HG02938 (cell line): ENCODE measurements at regions not wholly inside any gene's neighbourhood (a gene's known extent, or its start where the extent isn't known, plus 50 kb on each side); places are given as distances from the start of the nearest gene placed in this dataset.

Experiments used
- ATAC-seq: cut with Tn5 transposase; IDR thresholded peaks from one replicate; pipeline ENCODE4 v1.9.1; 2021; ENCODE audit warnings: mild to moderate bottlenecking, moderate library complexity; ENCODE audit not compliant: unreplicated experiment

- no peak for ATAC-seq
Observed at GRCh38 chr10:8374334-8374733, 319.8 kb downstream of the GATA3 start.

DNA sequence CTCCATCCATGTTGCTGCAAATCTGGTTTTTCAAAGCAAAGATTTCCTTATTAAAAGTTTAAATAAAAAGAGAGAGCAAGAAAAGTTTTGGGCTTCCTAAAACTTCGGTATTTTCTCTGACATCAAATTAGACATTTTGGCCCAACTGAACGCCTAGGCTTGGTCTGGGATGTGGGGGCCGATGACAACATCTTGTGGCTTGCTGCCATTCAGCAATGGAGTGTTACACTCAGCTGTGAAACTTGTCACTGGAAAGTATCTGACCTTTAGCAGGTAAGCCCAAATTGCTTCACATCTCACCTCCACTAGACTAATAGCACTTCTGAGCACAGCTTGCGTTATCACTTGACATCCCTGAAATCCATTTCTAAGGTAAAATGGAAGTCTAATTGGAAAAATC lies 320.6 kb downstream of the GATA3 start:
- ATAC-seq: no peak

- no peak for ATAC-seq
Observed at GRCh38 chr10:8378198-8378983, 323.9 kb downstream of the GATA3 start.

DNA sequence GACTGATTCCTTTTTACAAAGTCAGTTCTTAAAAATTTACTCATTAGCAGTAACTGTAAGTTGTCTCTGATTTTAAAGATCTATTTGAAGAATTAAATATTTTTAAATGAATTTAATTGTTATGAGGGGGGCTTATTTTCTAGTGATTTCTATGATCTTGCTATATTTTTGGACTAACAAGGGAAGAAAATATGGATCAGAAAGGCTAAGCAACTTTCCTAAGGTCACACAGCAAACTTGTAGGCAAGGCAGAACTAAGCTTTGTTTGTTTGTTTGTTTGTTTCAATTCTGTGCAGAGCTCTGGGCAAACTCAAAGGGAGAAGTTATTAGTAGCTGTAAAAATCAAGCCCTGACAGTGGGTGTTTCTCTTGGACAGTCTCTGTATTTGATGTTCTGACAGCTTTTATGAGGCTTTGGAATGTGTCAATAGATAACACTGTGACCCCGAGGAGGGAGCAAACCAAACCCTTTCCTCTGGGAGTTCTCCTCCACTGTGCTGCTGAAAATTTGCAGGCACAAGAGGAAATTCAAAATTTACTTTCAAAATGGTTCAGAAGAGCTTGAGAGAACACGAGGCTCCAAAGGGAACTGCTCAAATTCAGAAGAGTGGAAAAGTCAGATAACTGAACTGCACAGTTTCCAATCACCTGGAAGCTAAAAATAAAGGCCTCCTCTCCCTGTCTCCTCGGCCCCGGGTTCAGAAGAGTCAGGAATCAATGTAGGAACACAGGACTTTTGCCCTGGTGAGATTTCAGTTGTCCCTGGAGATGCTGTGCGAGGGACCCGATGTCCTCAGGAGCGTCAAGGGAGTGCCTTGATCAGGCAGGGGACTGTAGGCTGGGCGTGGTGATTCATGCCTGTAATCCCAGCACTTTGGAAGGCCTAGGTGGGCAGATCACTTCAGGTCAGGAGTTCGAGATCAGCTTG lies 325.7 kb downstream of the GATA3 start:
- no peak for ATAC-seq

DNA sequence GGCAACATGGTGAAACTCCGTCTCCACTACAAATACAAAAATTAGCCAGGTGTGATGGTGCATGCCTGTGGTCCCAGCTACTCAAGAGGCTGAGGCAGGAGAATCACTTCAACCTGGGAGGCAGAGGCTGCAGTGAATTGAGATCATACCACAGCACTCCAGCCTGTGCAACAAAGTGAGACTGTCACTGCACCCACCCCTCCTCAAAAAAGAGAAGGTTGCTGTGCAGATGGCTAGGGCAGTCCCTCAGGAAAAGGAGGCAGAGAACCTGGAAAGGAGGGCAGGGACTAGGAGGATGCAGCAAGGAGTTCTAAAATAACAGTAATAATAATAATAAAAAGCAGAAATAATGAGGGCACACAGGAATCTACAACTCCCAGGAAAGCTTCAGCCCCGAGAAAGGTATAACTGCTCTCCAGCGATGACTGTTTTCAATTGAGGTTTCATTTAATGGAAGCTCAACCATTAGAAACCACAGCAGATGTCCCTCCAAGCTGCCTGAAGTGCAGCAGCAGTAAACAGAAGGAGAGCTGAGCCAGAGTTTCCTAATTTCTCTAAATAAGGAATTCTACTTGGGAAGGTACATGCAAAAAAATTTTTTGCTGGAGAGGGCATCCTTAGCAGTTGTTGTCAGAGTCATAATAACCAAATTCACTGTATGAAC lies 326.5 kb downstream of the GATA3 start:
- no peak for ATAC-seq

DNA sequence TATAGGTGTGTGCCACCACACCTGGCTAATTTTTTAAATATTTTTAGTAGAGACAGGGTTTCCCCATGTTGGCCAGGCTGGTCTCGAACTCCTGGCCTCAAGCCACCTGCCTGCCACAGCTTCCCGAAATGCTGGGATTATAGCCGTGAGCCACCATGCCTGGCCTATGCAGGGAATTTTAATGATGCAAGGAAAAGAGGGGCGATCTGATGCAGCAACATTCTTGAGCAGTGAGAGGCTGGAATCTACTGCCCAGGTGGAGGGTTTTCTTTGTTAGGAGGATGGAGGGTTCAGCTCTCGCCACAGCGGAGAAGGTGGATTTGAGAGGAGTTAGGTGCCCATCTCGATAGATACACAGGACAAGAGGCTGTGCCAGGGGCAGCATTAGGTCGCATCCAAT lies 332.3 kb downstream of the GATA3 start:
- ATAC-seq: no peak

- no peak for ATAC-seq
Observed at GRCh38 chr10:8389630-8390029, 335.1 kb downstream of the GATA3 start.

DNA sequence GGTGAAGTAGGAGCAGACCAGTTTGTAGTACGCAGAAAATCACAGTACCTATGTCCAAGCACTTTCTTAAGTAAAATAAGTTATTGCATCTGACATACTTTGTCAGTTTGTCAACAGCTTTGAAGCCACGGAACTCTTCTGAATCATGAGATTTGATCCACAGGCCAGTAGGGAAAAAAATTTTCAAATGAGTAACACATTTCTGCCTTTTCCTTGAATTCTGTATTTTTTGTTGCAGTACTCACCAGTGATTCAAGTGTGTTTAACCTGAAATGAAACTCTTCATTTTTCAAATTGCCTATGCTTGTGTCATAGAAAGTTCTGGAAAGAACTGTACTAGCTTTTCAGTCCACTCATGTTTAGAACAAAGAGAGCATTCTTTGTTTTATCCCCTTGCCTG lies 337.7 kb downstream of the GATA3 start:
- ATAC-seq: no peak

- ATAC-seq: no peak
Observed at GRCh38 chr10:8393531-8393930, 339.0 kb downstream of the GATA3 start.

DNA sequence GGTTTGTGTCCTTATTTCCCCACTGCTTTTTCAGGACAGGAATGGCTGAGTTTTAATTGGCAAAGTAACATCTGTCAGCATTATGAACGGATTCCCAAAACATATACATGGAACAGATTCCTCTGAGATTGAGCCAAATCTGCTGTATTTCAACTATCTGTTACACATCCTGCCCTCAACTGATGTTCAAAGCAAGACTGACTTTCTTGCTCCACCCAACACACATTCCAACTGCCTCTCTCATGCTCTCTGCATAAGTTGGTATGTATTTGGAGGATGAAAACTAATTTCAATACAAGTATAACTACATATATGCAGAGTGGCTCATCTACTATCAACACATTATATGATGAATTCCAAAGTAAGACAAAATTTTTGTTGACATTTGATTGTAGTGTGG lies 342.2 kb downstream of the GATA3 start:
- ATAC-seq: no peak

DNA sequence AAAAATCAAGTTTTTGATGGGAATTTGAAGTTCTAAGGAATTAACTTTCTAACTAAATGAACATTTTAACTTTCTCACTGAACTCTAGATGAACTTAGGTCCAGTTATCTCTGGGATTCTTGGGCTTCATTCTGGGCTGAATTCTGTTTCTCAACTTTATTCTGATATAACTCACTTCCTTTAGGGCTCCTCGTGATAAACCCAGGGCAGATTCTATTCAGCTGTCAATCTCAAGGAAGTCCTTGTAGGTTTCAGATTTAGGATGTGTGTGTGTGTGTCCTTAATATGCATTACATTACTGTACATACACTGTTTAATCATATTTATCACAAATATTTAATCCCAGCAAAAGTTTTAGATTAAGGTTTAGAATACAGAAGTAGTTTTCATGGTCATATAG lies 344.3 kb downstream of the GATA3 start:
- ATAC-seq: no peak

DNA sequence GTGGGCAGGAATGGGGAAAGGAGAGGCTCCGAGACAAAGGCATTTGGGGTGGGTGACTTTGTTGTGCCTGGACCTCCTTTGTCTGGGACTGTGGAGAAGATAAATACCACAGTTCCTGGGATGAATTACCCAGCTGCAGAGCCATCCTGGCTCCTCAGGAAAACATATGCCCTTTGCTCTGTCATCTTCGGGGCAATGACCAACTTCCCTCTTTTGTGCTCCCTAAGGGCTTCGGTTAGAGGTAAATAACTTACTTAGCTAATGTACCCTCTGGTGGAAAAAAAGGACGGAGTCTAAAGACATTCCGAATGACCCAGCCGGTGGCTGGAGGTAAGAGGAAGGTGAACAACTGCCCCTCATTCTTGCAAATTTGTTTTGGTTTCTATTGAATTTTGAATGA lies 345.7 kb downstream of the GATA3 start:
- ATAC-seq: no peak

GRCh38 chr10:8400892-8401291 lies 346.4 kb downstream of the GATA3 start:
- ATAC-seq: no peak

DNA sequence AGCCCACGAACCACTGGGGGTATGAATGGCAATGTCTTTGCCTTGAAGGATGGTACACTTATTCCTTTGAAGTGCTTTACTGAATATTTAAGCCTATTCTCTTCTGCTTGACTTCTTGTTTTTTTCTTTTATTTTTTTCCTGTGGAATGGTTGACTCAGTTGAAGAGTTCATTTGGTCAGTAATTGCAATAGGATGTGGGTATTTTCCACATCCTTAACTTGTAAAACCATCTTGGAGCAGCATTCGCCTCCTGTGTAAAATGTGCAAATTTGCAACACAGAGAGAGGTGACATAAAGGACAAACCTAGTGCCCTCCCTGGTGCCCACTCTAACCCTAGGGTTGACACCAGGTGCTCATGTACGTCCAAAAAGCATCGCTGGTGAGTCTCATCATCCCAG lies 347.0 kb downstream of the GATA3 start:
- ATAC-seq: no peak

GRCh38 chr10:8402576-8402975 lies 348.1 kb downstream of the GATA3 start:
- no peak for ATAC-seq

DNA sequence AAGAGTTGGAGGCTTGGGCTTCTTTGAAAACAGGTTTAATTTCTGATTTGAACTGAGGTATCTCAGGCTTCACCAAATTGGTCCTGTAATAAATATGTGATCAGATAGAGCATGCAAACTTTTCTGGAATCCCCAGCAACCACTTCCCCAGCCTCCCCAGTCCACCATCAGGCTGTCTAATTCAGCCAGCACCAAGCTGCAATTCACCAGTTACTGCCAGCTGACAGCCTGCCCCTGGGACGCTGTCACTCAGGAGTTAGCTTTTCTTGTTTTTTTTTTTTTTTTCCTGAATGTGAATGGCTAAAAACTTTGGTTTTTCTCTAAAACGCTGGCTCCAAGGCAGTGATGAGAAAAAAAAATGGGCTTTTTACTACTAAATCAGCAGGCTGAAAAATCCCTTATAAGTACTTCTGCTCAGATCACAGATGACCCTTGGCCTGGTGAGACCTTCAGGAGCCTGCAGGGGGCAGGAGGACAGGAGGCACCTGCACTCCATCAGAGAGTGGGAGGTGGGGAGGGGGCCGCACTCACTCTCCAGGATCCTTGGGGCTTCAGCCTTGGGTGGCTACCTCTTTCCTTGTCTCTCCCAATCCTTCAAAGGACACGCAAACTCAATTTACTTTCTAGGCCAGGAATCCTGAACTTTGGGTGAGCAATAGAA lies 349.4 kb downstream of the GATA3 start:
- no peak for ATAC-seq

DNA sequence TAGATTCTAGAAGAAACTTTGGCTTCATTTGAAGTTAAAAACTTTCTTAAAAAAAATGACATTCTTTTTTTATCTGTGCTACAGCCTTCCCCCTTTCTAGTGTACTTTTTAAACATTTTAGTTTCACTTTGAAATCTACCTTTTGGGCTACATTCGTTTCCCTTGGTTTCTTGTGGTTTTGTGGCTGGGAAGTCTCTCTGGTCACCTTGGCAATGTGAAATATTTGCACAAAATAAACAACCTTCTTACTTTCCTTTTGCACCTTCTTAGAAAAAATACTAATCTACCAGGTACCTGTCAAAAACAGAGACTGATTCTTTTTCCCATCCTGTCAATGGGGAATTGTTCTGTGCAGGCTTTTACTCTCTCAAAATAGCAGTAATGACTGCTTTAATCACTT lies 350.2 kb downstream of the GATA3 start:
- peak; percentile 74 for ATAC-seq

DNA sequence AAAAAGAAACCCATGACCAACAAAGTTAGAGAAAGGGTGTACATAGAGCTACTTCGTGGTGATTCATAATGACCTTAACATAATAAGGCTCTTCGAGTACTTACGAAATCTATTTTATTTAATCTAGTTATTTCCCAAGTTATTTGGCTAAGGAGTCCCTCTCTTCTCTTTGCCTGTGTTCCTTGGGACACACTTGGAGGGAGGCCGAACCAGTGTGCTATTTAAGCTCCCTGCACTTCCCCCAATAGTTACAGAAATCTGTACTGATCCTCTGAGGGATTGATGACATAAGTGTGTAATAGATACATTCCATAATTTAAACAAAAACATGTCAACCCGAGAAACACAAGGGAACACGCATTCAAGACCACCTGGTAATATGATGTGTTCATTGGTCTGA lies 351.1 kb downstream of the GATA3 start:
- no peak for ATAC-seq

DNA sequence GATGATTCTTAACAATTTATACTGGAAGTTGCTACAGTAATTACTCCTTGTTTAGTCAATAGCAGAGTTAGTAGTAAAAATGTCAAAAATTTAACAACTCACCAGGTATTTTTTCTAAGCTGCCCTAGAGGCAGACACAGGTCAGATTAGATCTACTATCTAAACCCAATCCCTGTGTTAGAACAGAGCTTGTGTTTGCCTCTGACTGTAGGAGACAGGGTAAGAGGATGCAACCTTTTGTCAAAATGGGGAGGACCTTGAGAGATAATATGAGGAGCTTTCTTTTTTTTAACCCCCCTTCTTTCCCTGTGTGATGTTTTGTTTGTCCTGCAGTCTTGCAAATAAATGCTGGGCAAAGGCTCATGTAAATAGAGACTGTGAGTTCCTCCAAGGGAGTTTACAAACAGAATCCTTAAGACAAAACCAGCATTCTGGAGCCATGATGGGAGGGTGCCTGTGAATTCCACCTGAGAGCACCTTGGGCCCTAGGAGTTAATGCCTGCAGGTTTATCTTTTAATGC lies 353.1 kb downstream of the GATA3 start:
- ATAC-seq: no peak

- ATAC-seq: no peak
Observed at GRCh38 chr10:8410506-8410905, 356.0 kb downstream of the GATA3 start.

DNA sequence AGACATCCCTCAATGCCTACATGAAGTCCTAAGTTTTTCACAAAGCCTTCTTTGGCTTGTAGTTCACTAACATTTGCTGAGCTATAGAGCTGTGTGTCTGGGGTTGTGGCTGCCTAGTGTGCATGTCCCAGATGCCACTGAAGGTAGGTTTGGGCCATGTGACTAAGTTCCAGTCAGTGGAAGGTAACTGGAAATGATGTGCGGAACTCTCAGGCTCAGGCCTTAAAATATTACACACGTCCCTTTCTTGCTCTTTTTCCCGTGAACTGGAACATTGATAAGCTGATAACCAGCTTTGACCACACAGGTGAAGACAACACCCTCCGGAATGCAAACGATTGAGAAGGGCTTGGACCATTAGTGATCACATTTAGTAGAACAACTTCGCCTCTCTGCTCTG lies 358.1 kb downstream of the GATA3 start:
- no peak for ATAC-seq
